GM19397 (cell line): ENCODE measurements at regions not wholly inside any gene's neighbourhood (a gene's known extent, or its start where the extent isn't known, plus 50 kb on each side); places are given as distances from the start of the nearest gene placed in this dataset.
"Not testable (repeated sequence)": the region's sequence is repeated elsewhere in the genome, so short reads cannot be mapped to it uniquely, and the experiment has no call there.

Experiments
- ATAC-seq: cut with Tn5 transposase; IDR thresholded peaks from one replicate; pipeline ENCODE4 v1.9.1; 2021; ENCODE audit warnings: mild to moderate bottlenecking, moderate library complexity; ENCODE audit not compliant: unreplicated experiment

DNA sequence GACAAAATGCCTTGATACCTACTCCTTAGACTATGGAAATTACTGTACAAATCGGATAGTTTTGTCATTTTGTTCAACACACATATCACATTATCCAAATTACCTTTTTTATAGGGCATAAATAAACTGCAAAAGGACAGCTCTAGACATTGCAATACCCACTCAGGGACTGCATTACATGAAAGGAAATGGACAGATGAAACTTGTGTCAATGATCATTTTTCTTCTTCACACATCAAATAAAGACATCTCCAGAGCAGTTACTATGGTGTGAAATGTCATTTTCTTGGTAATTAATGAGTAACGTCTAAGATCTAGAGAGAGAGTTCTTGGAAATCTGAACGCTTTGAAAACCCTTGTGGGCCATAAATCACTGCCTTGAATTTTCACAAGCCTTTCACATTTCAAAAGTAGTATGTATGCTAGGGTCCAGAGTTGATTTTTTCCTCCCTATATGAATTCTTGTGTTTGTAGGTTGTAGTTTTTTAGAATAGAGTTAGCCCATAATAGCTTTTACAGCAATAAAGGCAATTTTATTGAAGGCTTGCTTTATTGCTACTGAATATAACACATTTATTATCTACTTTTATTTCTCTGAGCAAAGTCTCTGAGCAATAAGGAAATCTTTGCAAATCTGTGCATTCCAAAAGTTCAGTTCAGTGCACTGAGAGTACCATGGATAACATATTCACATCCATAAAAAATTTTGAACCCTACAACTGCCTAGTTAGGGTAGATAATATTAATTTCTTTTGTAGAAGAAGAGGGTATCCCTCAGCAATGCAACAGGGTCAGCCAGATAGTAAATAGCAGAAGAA is 358.0 kb upstream of the PCSK5 start:
- ATAC-seq: no peak

DNA sequence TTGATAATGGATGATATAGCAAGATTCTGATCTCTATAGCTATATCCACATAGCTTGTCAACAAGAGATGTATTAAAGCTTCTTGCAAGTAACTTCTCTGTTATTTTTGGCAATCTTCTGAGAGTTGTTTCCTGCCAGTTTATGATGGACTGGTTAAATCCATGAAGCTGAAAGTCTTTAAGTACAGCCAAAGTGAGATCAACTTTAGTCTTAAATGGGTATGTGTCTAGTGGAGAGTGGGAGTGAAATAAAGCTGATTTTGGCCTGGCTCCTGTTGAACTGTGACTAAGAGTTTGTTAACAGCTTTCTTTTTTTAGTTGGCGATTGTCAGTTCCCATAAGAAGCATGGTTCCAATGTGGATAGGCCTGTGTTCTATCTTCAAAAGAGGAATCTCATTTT is 350.9 kb upstream of the PCSK5 start:
- no peak for ATAC-seq

DNA sequence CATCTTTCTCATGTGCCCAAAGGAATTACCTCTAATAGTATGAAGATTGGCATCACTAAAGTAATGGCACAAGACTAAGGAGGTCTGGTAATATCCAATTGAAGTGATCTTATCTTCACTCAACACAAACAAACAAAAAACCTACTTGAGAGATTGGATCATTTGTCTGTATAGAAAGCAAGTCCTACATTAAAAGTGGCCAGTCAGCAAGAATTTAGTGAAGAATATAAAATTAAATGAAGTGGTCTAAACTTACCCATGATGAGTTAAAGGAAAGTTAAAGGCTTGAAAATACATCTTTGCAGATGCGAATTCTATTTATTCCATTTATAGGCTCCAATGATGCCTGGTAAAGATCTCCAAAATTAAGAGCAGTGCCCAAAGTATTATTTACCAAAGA is 350.3 kb upstream of the PCSK5 start:
- ATAC-seq: no peak

DNA sequence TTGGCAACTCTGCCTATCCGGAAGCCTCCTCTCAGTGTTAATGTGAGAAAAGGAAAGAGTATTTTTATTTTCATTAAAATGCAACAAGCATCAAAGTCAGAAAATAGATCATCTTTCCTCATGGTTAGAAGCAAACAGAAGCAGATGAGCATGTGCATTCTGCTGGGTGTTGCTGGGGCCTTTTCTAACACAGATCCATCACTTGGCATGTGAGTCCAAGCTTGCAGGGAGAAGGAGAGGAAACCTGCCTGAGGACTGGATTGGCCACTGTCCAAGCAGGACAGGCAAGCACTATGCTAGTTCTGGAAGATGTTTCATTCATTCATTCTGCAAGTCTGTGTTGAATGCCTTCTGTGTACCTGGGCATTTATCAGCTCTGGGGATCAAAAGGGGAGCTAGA is 348.7 kb upstream of the PCSK5 start:
- no peak for ATAC-seq

DNA sequence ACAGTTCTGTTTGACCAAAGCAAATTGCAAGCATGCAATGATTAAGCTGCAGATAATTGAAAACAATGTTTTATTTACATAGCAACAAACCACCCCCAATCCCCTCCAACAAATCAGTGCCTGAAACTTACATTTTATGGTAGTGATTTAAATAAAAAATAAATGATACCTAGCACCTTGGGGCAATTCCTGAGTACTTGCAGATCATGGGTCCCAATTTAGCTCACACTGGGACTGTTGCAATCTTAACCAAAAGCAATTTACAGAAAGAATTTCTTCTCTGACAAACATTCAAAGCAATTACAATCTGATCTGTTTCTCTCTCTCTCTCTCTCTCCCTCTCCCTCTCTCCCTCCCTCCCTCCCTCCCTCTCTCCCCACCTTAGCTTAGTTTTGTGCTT is 345.7 kb upstream of the PCSK5 start:
- ATAC-seq: no peak

DNA sequence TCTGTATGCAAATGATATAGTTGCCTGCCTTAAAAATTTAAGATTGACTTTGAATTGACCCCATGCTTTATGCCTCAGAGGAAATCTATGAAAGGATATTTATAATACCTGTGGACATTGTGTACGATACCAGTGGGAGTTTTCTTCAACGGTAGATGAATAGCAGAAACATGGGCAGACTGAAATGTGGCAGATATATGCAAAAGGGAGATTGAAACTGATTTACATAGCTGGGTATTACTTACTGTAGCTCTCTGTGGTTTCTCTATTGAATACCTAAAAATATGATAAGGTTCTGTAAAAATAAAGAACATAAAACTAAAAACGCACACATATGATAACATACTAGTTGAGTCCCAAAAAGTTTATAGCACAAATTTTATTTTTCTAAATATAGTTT is 345.2 kb upstream of the PCSK5 start:
- ATAC-seq: no peak

DNA sequence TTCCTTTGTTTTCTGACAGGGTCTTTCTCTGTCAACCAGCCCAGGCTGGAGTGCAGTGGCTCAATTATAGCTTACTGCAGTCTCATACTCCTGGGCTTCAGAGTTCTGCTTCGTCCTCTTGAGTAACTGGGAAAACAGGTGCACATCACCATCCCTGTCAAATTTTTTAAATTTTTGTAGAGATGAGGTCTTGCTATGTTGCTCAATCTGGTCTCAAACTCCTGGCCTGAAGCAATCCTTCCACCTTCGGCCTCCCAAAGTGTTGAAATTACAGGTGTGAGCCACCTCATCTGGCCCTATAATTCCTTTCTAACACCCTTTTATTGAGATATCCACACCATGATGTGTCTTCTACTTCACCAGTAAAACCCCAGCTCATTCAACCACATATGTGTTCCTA is 341.6 kb upstream of the PCSK5 start:
- ATAC-seq: no peak

DNA sequence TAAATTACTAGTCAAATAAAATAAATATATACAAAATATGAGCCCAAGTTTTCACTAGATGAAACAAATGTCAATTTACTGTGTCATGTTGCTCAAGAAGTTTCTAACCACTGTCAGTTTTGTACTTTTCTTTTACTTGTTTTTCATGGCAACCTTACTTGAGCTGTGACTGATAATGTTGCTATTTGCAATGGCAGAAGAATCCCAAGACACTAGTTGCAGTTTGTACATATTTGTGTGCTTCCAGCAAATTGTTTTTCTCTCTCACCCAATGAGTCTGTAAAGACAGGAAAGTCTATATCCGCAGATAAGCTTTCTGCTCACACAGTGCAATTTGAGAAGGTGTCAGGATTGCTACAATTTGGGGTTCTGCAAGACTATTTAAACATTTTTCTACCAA is 338.6 kb upstream of the PCSK5 start:
- ATAC-seq: no peak

DNA sequence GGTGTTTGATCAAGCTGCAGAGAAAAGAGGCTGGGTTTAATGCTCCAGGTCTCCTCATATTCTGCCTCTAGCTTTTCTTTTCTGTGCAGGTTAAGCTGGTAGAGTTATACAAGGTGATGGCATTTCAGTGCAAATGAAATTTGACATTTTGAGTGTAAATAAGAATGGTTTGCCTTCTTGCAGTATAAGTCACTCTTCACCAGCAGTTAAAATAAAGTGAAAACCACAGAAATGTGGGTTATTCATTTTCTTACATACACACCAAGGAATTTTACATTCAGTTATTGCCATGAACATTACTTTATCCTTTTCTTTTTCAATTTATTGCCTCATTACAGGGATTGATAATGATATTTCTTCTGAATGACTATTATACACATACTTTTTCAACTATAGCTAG is 337.5 kb upstream of the PCSK5 start:
- ATAC-seq: no peak

DNA sequence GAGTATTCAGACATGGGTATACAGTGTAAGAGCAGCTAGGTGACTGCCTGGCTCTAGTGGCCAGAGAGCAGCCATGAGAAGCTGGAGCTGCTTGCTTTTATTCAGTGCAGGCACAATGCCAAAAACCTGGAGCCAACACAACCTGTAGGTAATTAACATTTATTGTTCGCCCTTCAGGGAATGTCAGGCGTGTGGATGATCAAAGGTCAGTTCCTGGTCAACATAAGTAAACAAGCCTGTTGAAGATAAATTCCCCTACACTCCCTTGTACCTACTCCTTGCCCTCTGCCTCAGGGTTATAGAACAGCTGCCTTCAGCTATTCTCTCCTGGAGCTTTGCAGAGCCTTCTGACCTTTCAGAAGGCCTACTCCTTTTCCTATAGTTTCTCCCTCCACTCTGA is 323.7 kb upstream of the PCSK5 start:
- not testable (repeated sequence) for ATAC-seq

DNA sequence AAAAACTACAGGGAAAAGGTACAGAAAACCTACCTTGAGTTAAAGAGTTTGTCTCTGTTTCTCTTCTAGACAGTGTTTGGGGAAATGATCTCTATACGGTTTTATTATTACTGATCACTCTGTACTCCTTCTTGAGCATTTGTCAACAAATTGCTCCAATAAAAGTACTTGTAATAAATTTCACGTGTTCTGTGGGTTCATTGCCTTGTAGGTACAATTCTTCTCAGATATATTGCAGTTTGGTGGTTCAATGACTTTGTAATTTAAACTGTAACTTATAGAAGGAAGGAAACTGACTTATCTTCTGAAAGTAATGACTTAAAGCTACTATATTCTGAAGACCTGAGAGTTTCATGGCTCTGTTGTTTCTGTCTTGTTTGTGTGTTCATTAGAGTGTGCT is 319.9 kb upstream of the PCSK5 start:
- ATAC-seq: no peak

DNA sequence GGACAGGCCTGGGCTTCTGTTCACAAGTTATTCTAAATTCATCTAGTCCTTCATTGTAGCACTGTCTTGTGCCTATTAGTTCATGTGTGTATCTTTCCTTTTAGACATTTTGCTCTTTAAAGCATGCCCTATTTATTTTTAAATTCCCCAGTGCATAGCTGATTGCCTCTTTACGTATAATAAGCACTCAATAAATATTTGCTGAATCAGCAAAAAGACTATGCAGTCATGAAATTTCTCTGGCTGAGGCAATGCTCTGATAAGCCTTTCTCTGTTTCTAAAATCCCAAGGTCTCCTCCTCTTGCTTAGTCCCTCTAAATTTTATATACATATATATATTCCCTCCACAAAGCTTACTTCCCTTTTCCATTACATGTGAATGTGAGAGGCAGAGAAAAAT is 315.9 kb upstream of the PCSK5 start:
- ATAC-seq: no peak

DNA sequence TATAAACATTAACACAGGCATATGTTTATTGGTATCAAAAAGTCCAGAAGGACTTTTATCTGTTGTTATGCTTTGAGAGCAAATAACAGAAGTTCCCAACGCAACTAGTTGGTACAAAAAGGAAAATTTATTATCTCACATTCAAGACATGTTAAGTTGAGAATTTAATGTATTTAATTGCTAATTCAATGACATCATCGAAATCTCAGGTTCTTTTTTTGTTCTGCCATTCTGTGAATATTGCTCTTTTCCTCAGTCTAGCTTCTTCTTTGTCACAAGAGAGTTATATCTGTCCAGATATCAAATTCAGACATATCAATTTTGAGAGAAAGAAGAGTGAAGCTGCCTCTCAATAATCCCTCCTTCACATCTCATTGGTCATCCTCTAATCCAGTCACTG is 307.6 kb upstream of the PCSK5 start:
- ATAC-seq: no peak

DNA sequence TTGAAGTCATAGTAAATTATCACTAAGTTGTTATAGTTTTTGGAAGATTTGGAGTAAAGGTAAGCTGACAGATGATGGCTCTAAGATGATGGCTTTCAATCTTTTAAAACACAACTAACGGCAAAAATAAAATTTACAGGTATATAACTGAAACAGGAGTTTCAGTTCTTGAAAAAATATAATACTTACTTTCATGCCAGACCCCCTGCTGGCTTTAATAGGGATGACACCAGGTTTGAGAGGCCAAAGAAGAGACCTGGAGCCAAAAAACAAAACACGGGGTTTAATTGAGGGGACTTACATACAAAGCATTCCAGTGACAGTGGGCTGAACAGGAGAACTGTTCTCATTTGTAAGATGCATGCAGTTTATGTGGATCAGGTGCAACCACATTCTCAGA is 301.7 kb upstream of the PCSK5 start:
- no peak for ATAC-seq

DNA sequence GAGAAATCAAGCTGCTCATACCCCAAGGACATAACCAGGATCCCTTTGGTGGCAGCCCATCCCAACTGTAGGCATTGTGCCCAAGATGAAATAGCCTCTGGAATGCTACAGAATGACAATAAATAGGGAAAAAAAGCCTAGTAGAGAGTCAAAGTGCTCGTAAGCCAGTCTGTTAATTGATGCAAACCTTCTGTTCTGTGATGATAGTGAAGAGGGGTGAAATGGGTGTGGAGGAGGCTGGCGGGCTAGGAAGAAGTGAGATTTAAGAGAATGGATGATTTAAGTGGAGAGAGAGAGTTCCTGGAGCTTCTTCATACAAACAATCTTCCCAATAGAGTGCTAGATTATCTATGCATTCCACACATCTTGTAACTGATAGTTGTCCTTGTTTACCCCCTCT is 301.0 kb upstream of the PCSK5 start:
- ATAC-seq: no peak

DNA sequence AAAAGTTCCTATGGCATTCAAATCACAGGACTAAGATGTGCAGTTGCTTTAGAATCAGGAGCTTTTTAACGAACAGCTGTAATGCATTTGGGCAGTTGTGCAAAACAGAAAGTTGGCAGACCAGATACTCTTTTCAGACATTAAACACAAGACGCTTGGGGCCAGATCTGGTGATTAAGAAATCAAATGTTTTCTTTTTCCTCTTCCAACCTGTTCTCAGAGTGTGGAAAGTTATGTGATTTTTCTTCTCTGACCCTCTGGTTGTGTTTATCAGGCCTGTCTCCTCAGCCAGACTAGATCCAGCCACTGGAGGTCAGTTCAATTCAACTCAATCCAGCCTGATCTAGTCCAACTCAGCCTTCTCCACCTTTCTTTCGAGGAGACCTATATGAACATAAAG is 298.5 kb upstream of the PCSK5 start:
- ATAC-seq: no peak

DNA sequence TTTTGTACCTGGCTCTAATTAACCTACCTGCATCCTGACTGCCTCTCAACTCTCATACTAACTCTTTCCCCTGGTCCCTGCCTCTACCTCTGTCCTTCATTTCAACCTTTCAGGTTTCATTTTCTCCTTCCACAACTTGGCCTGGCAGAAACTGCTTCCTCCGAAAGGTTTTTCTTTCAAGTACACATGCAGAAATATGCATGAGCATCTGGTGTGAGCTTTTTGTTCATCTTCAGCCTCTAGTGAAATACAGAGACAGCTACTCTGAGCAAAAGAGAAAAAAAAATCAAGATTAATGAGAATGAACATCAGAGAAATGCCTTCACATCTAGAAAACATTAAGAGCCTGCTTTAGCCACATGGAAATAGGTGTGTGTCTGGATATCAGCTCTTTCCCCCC is 297.9 kb upstream of the PCSK5 start:
- no peak for ATAC-seq

DNA sequence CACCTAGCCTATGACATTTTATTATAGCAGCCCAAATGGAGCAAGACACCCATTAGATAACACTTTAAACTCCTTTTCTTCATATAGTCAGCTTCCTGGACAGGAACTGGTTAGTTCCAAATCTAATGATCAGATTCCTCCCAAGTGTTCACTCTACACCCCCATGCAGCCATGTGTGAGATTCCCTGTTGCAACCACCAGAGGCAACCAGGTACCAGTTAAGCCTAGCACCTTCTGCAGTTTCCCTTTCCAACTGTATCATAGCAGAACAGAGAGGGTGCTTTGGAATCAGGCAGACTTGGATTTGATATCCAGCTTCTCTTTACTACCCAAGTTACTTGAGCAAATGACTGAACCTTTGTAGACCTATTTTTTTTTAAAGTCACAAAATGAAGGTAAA is 296.6 kb upstream of the PCSK5 start:
- no peak for ATAC-seq

DNA sequence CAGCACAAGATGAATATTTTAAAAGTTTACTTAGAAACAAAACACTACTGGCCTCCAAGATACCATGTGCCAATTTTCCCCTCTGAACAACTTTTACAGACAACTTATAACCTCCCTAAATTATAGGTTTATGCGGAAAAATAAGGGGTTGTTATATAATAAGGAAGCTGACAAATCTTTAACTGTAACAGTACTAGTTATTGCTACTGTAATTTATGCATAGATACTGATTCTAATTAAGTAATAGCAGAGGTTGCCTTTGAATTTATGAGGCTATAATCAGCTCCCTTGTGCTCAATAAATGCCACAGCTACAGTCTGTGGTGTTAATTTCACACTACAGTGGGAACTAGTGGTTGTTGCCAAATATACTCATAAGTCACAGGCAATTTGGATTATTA is 291.3 kb upstream of the PCSK5 start:
- ATAC-seq: no peak

DNA sequence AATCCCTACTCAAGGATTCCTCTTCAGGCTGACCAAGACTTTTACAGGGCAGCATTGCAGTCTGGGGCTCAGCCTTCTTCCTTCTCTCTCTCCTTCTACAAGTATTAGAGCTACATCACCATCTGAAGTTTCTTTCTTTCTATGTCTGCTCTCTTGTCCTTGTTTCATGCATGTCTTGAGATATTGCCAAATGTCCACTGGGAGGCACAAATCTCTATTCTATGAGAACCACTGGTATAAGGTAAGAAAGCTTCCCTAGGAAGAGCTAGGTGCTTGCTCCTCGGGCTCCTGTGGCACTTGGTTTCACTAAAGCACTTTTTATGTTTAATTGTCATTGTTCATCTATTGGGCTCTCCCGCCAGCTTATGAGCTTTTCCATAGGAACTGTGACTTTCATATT is 289.2 kb upstream of the PCSK5 start:
- ATAC-seq: no peak

DNA sequence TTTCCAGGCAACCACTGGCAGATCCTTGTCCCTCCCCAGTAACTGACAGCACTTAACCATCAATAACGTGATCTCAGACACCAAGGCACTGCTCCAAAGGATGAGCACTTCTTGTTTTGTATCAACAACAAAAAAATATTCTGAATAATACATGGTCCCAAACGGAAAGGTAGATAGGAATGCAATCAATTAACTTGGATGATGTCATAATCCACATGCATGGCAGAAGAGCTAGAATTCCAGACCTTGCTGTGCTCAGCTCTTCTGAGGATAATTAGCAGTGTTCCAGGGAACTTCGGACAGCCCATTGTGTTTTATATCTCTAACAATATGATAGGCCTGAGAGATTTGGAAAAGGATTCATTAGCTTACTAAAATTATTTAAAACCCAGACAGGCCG is 288.4 kb upstream of the PCSK5 start:
- no peak for ATAC-seq

DNA sequence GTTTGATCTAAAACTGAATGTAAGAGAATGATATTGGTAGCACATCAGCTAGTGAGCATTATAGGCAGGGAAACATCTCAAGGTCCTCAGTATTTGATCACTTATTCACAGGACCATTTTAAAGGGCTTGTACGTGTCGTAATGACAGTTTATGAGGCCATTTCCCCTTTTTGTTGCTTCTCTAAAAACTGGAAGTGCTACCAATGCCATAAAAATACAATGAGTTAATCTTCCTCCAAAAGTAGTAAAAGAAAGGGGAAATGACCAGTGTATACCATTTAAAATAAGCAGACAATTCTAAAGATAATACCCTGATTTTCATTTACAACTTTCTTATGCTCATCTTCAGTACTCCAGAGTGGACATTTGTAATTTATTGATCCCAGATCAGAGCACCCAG is 285.8 kb upstream of the PCSK5 start:
- ATAC-seq: no peak

DNA sequence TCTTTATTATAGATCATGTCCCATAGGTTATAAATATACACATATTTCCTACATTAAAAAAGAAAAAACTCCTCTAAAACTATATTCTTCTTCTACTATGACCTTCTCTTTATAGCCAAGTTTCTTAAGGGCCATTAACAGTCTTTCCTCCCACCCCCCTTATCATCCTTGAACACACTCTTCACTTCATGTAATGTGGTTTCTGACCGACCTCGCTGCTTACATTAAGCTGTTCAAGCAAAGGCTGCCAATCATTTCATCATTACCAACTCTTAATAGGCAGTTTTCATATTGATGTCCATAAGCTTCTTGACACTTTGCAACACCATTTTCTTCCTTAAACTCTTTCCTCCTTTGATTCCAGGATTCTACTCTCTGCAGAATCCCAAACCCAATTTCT is 283.0 kb upstream of the PCSK5 start:
- ATAC-seq: no peak
